Neural progenitor cell (in vitro differentiated cells): ENCODE measurements at regions not wholly inside any gene's neighbourhood (a gene's known extent, or its start where the extent isn't known, plus 50 kb on each side); places are given as distances from the start of the nearest gene placed in this dataset.

Source experiments
- DNase-seq: peaks from one replicate; pipeline ENCODE4 v3.0.0-alpha.2; 2016; ENCODE audit warnings: low spot score
- H2AFZ ChIP-seq: fragments of 200-600 bp; sonication (generic); replicated peaks from 2 replicates; pipeline ENCODE4 v1.6.1; 2016; ENCODE audit warnings: antibody characterized with exemption
- H3F3A ChIP-seq: fragments of 200-600 bp; sonication (generic); 2 replicates; pipeline ENCODE4 v1.6.1; 2016; ENCODE audit warnings: antibody characterized with exemption, low read depth
- H3K27ac ChIP-seq: fragments of 200-600 bp; sonication (generic); 2 replicates; pipeline ENCODE4 v1.5.1; 2016; ENCODE audit warnings: mild to moderate bottlenecking
- H3K27me3 ChIP-seq: fragments of 200-600 bp; sonication (generic); 2 replicates; pipeline ENCODE4 v1.6.1; 2016; ENCODE audit warnings: mild to moderate bottlenecking, moderate library complexity
- H3K36me3 ChIP-seq: fragments of 200-600 bp; sonication (generic); 2 replicates; pipeline ENCODE4 v1.5.1; 2016
- H3K4me1 ChIP-seq: fragments of 200-600 bp; sonication (generic); 2 replicates; pipeline ENCODE4 v1.6.1; 2016; ENCODE audit warnings: mixed run types
- H3K4me2 ChIP-seq: fragments of 200-600 bp; sonication (generic); 2 replicates; pipeline ENCODE4 v1.6.1; 2016
- H3K4me3 ChIP-seq: fragments of 200-600 bp; sonication (generic); 2 replicates; pipeline ENCODE4 v1.5.1; 2016
- H3K79me2 ChIP-seq: fragments of 200-600 bp; sonication (generic); 2 replicates; pipeline ENCODE4 v1.6.1; 2016; ENCODE audit warnings: low read depth
- H3K9ac ChIP-seq: fragments of 200-600 bp; sonication (generic); 2 replicates; pipeline ENCODE4 v1.6.1; 2016
- H3K9me3 ChIP-seq: fragments of 200-600 bp; sonication (generic); 2 replicates; pipeline ENCODE4 v1.5.1; 2016; ENCODE audit warnings: low read depth
- H4K20me1 ChIP-seq: fragments of 200-600 bp; sonication (generic); 2 replicates; pipeline ENCODE4 v1.6.1; 2016; ENCODE audit warnings: low read depth
- H3K27ac Mint-ChIP-seq: 3 replicates; pipeline ENCODE4 v1.8.0; 2021; ENCODE audit warnings: mixed read lengths
- H3K27me3 Mint-ChIP-seq: 2 replicates; pipeline ENCODE4 v1.8.0; 2022; ENCODE audit warnings: low read depth, mild to moderate bottlenecking, inconsistent platforms, moderate library complexity, mixed read lengths; ENCODE audit not compliant: insufficient read depth
- H3K36me3 Mint-ChIP-seq: 3 replicates; pipeline ENCODE4 v1.8.0; 2021; ENCODE audit warnings: mixed read lengths
- H3K4me1 Mint-ChIP-seq: 3 replicates; pipeline ENCODE4 v1.8.0; 2021; ENCODE audit warnings: mixed read lengths
- H3K4me3 Mint-ChIP-seq: 3 replicates; pipeline ENCODE4 v1.8.0; 2021; ENCODE audit warnings: mild to moderate bottlenecking, moderate library complexity, mixed read lengths
- H3K9me3 Mint-ChIP-seq: 3 replicates; pipeline ENCODE4 v1.8.0; 2020; ENCODE audit warnings: mixed read lengths
- CTCF ChIP-seq: fragments of 200-600 bp; sonication (generic); IDR thresholded peaks from 2 replicates; pipeline ENCODE4 v1.5.1; 2017; ENCODE audit warnings: antibody characterized with exemption, mild to moderate bottlenecking
- EZH2 ChIP-seq: fragments of 200-600 bp; sonication (generic); IDR thresholded peaks from 2 replicates; pipeline ENCODE4 v1.6.1; 2017; ENCODE audit warnings: antibody characterized with exemption, mild to moderate bottlenecking, moderate library complexity
- EZH2phosphoT487 ChIP-seq: fragments of 200-600 bp; sonication (generic); IDR thresholded peaks from 2 replicates; pipeline ENCODE4 v1.6.1; 2017; ENCODE audit warnings: antibody characterized with exemption

GRCh38 chr13:82257790-82258507 lies 1624.3 kb downstream of the SLITRK1 start:
- H3K4me3 Mint-ChIP-seq: no peak overlapping the region
- no peaks in the 10 kb centered on the region for H3K9me3 ChIP-seq
- no peak overlapping the region for H3K4me3 ChIP-seq
- no peak overlapping the region for H2AFZ ChIP-seq
- H3K27me3 Mint-ChIP-seq: no peaks in the 10 kb centered on the region
- no peaks in the 10 kb centered on the region for H3K36me3 Mint-ChIP-seq
- no peak for DNase-seq
- H3F3A ChIP-seq: no peaks in the 10 kb centered on the region
- TF ChIP-seq CTCF (no peak), EZH2phosphoT487 (no peak), EZH2 (no peak)
- H3K4me2 ChIP-seq: no peak overlapping the region
- H3K9me3 Mint-ChIP-seq: peaks cover 5% of the 10 kb centered on the region
- no peak overlapping the region for H3K9ac ChIP-seq
- H3K79me2 ChIP-seq: no peaks in the 10 kb centered on the region
- H3K36me3 ChIP-seq: no peaks in the 10 kb centered on the region
- H4K20me1 ChIP-seq: no peaks in the 10 kb centered on the region
- no peak overlapping the region for H3K27ac ChIP-seq
- no peaks in the 10 kb centered on the region for H3K27me3 ChIP-seq
- H3K4me1 ChIP-seq: no peaks in the 10 kb centered on the region
- no peaks in the 10 kb centered on the region for H3K4me1 Mint-ChIP-seq
- H3K27ac Mint-ChIP-seq: no peak overlapping the region

- Histone ChIP-seq H3K9me3 (no peaks in the 10 kb centered on the region), H3K27ac (no peak overlapping the region), H3K4me1 (no peaks in the 10 kb centered on the region), H3K4me3 (no peak overlapping the region), H3K36me3 (no peaks in the 10 kb centered on the region), H3K79me2 (no peaks in the 10 kb centered on the region), H3F3A (no peaks in the 10 kb centered on the region), H4K20me1 (no peaks in the 10 kb centered on the region), H3K9ac (no peak overlapping the region), H2AFZ (no peak overlapping the region), H3K27me3 (no peaks in the 10 kb centered on the region), H3K4me2 (no peak overlapping the region)
- no peaks in the 10 kb centered on the region for H3K4me1 Mint-ChIP-seq
- H3K9me3 Mint-ChIP-seq: no peaks in the 10 kb centered on the region
- H3K27ac Mint-ChIP-seq: no peak overlapping the region
- no peak overlapping the region for H3K4me3 Mint-ChIP-seq
- no peak for DNase-seq
- TF ChIP-seq EZH2: no peak
- no peak for TF ChIP-seq EZH2phosphoT487
- TF ChIP-seq CTCF: no peak
- no peaks in the 10 kb centered on the region for H3K27me3 Mint-ChIP-seq
- H3K36me3 Mint-ChIP-seq: no peaks in the 10 kb centered on the region
Measured at GRCh38 chr13:82248762-82249161, 1633.5 kb downstream of the SLITRK1 start.

- Histone ChIP-seq H4K20me1 (no peaks in the 10 kb centered on the region), H3K36me3 (no peaks in the 10 kb centered on the region), H3K9ac (no peak overlapping the region), H3K27me3 (no peaks in the 10 kb centered on the region), H3K9me3 (no peaks in the 10 kb centered on the region), H3K4me2 (no peak overlapping the region), H3K79me2 (no peaks in the 10 kb centered on the region), H3K4me3 (no peak overlapping the region), H3F3A (no peaks in the 10 kb centered on the region), H3K4me1 (no peaks in the 10 kb centered on the region), H3K27ac (no peak overlapping the region), H2AFZ (no peak overlapping the region)
- Mint-ChIP-seq H3K4me1 (no peaks in the 10 kb centered on the region), H3K27ac (no peak overlapping the region), H3K36me3 (no peaks in the 10 kb centered on the region), H3K4me3 (no peak overlapping the region), H3K9me3 (no peaks in the 10 kb centered on the region), H3K27me3 (no peaks in the 10 kb centered on the region)
- TF ChIP-seq EZH2phosphoT487 (no peak), EZH2 (no peak), CTCF (no peak)
- DNase-seq: no peak
Measured at GRCh38 chr13:82245860-82246259, 1636.4 kb downstream of the SLITRK1 start.
